Tibial nerve (tissue), 4 donors: ENCODE measurements at regions not wholly inside any gene's neighbourhood (a gene's known extent, or its start where the extent isn't known, plus 50 kb on each side); places are given as distances from the start of the nearest gene placed in this dataset.
"Not testable (repeated sequence)": the region's sequence is repeated elsewhere in the genome, so short reads cannot be mapped to it uniquely, and the experiment has no call there.

Source experiments
- EP300 ChIP-seq, 2 donors: sonication (generic); formaldehyde crosslinking; IDR thresholded peaks; one replicate each; pipeline ENCODE4 v1.6.1; 2017; ENCODE audit warnings: antibody characterized with exemption in 2 of 2, mild to moderate bottlenecking in 1 of 2
- POLR2A ChIP-seq, 2 donors: fragments of 450-650 bp; IDR thresholded peaks; one replicate each; pipeline ENCODE4 v1.6.1; 2017; ENCODE audit warnings: antibody characterized with exemption in 2 of 2, mild to moderate bottlenecking in 2 of 2, moderate library complexity in 2 of 2
- TF ChIP-seq, protein P1 (sequence below), 5 experiments: fragments of 200-600 bp in 3 of 5; fragments of 450-650 bp in 2 of 5; sonication (generic) in 3 of 5; IDR thresholded peaks; one replicate each; pipeline ENCODE4 v1.5.1; 2016 to 2019; ENCODE audit warnings: antibody characterized with exemption in 5 of 5, mild to moderate bottlenecking in 3 of 5, moderate library complexity in 2 of 5

DNA sequence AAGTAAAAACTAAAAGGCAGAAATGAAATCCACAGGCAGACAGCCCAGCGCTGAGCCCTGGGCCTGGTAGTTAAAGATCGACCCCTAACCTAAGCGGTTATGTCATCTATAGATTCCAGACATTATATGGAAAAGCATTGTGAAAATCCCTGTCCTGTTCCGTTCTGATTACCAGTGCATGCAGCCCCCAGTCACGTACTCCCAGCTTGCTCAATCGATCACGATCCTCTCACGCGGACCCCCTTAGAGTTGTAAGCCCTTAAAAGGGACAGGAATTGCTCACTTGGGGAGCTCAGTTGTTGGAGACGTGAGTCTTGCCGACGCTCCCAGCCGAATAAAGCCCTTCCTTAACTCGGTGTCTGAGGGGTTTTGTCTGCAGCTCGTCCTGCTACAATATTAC lies 166.8 kb upstream of the TMCC3 start:
- TF ChIP-seq, protein P1, sequence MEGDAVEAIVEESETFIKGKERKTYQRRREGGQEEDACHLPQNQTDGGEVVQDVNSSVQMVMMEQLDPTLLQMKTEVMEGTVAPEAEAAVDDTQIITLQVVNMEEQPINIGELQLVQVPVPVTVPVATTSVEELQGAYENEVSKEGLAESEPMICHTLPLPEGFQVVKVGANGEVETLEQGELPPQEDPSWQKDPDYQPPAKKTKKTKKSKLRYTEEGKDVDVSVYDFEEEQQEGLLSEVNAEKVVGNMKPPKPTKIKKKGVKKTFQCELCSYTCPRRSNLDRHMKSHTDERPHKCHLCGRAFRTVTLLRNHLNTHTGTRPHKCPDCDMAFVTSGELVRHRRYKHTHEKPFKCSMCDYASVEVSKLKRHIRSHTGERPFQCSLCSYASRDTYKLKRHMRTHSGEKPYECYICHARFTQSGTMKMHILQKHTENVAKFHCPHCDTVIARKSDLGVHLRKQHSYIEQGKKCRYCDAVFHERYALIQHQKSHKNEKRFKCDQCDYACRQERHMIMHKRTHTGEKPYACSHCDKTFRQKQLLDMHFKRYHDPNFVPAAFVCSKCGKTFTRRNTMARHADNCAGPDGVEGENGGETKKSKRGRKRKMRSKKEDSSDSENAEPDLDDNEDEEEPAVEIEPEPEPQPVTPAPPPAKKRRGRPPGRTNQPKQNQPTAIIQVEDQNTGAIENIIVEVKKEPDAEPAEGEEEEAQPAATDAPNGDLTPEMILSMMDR (IDR thresholded peaks at IDR 0.05) = not testable (repeated sequence)
- not testable (repeated sequence) for TF ChIP-seq POLR2A, EP300 (IDR thresholded peaks at IDR 0.05)
